ENCODE measurements at regions not wholly inside any gene's neighbourhood (a gene's known extent, or its start where the extent isn't known, plus 50 kb on each side); places are given as distances from the start of the nearest gene placed in this dataset.
"Not testable (repeated sequence)": the region's sequence is repeated elsewhere in the genome, so short reads cannot be mapped to it uniquely, and the experiment has no call there.

GRCh38 chr3:153783106-153783505 lies 338.1 kb upstream of the ARHGEF26 start:
- no peak for DNase-seq (ENCODE audit: low read depth)
- H3K4me3 ChIP-seq (ENCODE audit: low read length), result no peak overlapping the region
- TF ChIP-seq CTCF (conservative IDR thresholded peaks at IDR 0.05; ENCODE audit: low read length), result no peak

- DNase-seq (ENCODE audit: low read depth), result peak; percentile 29
- TF ChIP-seq CTCF (conservative IDR thresholded peaks at IDR 0.05; ENCODE audit: low read length), result no peak
- no peak overlapping the region for H3K4me3 ChIP-seq (ENCODE audit: low read length)
Measured at GRCh38 chr3:153783741-153784480, 337.3 kb upstream of the ARHGEF26 start.

- no peak overlapping the region for H3K4me3 ChIP-seq (ENCODE audit: low read length)
- no peak for TF ChIP-seq CTCF (conservative IDR thresholded peaks at IDR 0.05; ENCODE audit: low read length)
- no peak for DNase-seq (ENCODE audit: low read depth)
Measured at GRCh38 chr3:153785901-153786300, 335.3 kb upstream of the ARHGEF26 start.

GRCh38 chr3:153789380-153789779 lies 331.8 kb upstream of the ARHGEF26 start:
- TF ChIP-seq CTCF (conservative IDR thresholded peaks at IDR 0.05; ENCODE audit: low read length), result no peak
- no peak for DNase-seq (ENCODE audit: low read depth)
- no peak overlapping the region for H3K4me3 ChIP-seq (ENCODE audit: low read length)

- not testable (repeated sequence) for H3K4me3 ChIP-seq (ENCODE audit: low read length); DNase-seq (ENCODE audit: low read depth)
Measured at GRCh38 chr3:153797056-153797455, 324.1 kb upstream of the ARHGEF26 start.

GRCh38 chr3:153809097-153809496 lies 312.1 kb upstream of the ARHGEF26 start:
- H3K4me3 ChIP-seq (ENCODE audit: low read length), result no peak overlapping the region
- no peak for TF ChIP-seq CTCF (conservative IDR thresholded peaks at IDR 0.05; ENCODE audit: low read length)
- DNase-seq (ENCODE audit: low read depth), result no peak

- TF ChIP-seq CTCF (conservative IDR thresholded peaks at IDR 0.05; ENCODE audit: low read length), result no peak
- no peak for DNase-seq (ENCODE audit: low read depth)
- no peak overlapping the region for H3K4me3 ChIP-seq (ENCODE audit: low read length)
Measured at GRCh38 chr3:153818338-153818737, 302.9 kb upstream of the ARHGEF26 start.

All from AG10803 (cell line).